ENCODE measurements at regions not wholly inside any gene's neighbourhood (a gene's known extent, or its start where the extent isn't known, plus 50 kb on each side); places are given as distances from the start of the nearest gene placed in this dataset.
"Not testable (repeated sequence)": the region's sequence is repeated elsewhere in the genome, so short reads cannot be mapped to it uniquely, and the experiment has no call there.

DNA sequence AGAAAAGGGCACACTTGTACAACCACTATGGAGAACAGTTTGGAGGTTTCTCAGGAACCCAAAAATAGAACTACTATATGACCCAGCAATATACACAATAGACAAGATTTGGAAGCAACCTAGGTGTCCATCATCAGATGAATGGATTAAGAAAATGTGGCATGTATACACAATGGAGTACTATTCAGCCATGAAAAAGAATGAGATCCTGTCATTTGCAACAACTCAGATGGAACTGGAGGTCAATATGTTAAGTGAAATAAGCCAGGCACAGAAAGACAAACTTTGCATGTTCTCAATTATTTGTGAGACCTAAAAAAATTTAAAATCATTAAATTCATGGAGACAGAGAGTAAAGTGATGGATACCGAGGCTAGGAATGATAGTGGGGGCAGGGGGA is 118.8 kb downstream of the ZNF467 start:
- no peaks in the 10 kb centered on the region for H3K9me3 ChIP-seq
- H3K4me3 ChIP-seq: no peak overlapping the region
- H3K4me1 ChIP-seq: no peaks in the 10 kb centered on the region
- H3K36me3 ChIP-seq: no peaks in the 10 kb centered on the region
- no peak for TF ChIP-seq CTCF (IDR thresholded peaks at IDR 0.05)
- intact Hi-C loops (cut with DNase I): no loop called here
- H3K9ac ChIP-seq (ENCODE audit: low read depth in 2 of 2, low read length in 2 of 2): no peak overlapping the region
- DNase-seq: no peak
- H3K27me3 ChIP-seq: no peaks in the 10 kb centered on the region
- H3K27ac ChIP-seq: no peak overlapping the region

DNA sequence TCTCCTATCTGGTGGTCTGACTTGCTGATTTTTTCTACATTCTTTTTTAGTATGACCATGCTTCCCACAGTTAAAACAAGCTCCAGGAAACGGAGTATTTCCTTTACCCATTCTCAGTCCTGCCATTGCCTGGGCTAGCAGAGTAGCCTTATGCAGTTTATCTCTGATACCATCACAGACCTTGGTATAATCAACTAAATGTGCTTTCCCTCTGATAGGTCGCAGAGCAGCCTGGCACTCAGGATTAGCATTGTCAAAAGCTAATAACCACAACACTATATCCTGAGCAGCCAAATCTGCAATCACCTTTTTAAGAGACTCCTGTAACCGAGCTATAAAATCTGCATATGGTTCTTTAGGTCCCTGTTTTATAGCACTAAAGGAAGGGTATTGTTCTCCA is 123.2 kb downstream of the ZNF467 start:
- DNase-seq; H3K4me1 ChIP-seq; H3K4me3 ChIP-seq; H3K9me3 ChIP-seq; intact Hi-C loops (cut with DNase I); H3K27ac ChIP-seq; H3K27me3 ChIP-seq; H3K9ac ChIP-seq (ENCODE audit: low read depth in 2 of 2, low read length in 2 of 2); H3K36me3 ChIP-seq: not testable (repeated sequence)

DNA sequence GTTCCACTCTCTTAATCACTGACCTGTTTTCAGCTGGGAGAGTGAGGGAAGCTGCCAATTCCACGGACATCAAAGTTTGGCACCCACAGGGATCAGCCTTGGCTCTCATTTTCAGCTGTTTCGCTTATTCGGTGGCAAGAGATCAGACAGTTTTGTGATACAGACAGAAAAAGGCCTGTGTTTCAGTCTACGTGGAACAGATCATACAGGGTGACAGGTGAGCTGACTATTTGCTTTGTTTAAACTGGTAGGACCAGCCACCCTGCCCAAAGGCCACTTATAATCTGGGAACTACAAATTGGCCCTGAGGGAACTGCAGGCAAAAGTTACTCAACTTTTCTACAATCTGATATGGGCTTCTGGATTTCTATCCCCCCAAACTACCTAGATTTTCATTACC is 128.6 kb downstream of the ZNF467 start:
- Histone ChIP-seq H3K36me3 (no peaks in the 10 kb centered on the region), H3K9ac (ENCODE audit: low read depth in 2 of 2, low read length in 2 of 2) (no peak overlapping the region), H3K27ac (no peak overlapping the region), H3K27me3 (no peaks in the 10 kb centered on the region), H3K4me1 (no peaks in the 10 kb centered on the region), H3K9me3 (no peaks in the 10 kb centered on the region), H3K4me3 (no peak overlapping the region)
- intact Hi-C loops (cut with DNase I): no loop called here
- no peak for DNase-seq
- TF ChIP-seq CTCF (IDR thresholded peaks at IDR 0.05): no peak

DNA sequence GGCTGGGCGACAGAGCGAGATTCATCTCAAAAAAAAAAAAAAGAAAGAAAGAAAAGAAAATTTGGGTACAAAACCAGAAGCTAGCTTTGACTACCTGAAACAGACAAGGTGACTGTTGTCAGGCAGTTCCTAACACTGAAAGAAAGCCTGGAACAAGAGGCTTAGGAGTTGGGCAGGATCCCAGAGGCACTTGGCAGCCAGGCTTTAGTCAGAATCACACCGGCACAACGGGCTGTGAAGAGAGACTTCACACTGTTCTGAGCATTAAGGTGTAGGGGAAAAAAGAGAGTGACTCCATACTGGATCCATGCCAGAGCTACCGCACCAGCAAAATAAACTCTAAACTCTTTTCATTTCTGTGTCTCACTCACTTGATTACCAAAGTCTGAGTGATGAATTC is 130.8 kb downstream of the ZNF467 start:
- no peak for DNase-seq
- no peak overlapping the region for H3K9ac ChIP-seq (ENCODE audit: low read depth in 2 of 2, low read length in 2 of 2)
- no peak for TF ChIP-seq CTCF (IDR thresholded peaks at IDR 0.05)
- H3K4me3 ChIP-seq: no peak overlapping the region
- no peaks in the 10 kb centered on the region for H3K9me3 ChIP-seq
- H3K36me3 ChIP-seq: no peaks in the 10 kb centered on the region
- no peaks in the 10 kb centered on the region for H3K4me1 ChIP-seq
- no peaks in the 10 kb centered on the region for H3K27me3 ChIP-seq
- intact Hi-C loops (cut with DNase I): no loop called here
- H3K27ac ChIP-seq: no peak overlapping the region

- TF ChIP-seq CTCF (IDR thresholded peaks at IDR 0.05): no peak
- H3K36me3 ChIP-seq: no peaks in the 10 kb centered on the region
- H3K9ac ChIP-seq (ENCODE audit: low read depth in 2 of 2, low read length in 2 of 2): no peak overlapping the region
- H3K27ac ChIP-seq: no peak overlapping the region
- DNase-seq: no peak
- H3K9me3 ChIP-seq: no peaks in the 10 kb centered on the region
- intact Hi-C loops (cut with DNase I): no loop called here
- no peaks in the 10 kb centered on the region for H3K27me3 ChIP-seq
- H3K4me3 ChIP-seq: no peak overlapping the region
- H3K4me1 ChIP-seq: no peaks in the 10 kb centered on the region
Measured at GRCh38 chr7:149638566-149639320, 134.6 kb downstream of the ZNF467 start.

GRCh38 chr7:149637911-149638565 is 135.3 kb downstream of the ZNF467 start:
- Histone ChIP-seq H3K36me3 (no peaks in the 10 kb centered on the region), H3K9me3 (no peaks in the 10 kb centered on the region), H3K27me3 (no peaks in the 10 kb centered on the region), H3K9ac (ENCODE audit: low read depth in 2 of 2, low read length in 2 of 2) (no peak overlapping the region), H3K4me3 (no peak overlapping the region), H3K4me1 (no peaks in the 10 kb centered on the region), H3K27ac (no peak overlapping the region)
- TF ChIP-seq CTCF (IDR thresholded peaks at IDR 0.05): no peak
- intact Hi-C loops (cut with DNase I): no loop called here
- no peak for DNase-seq

All from colonic mucosa (tissue), 4 donors.